Endothelial cell (in vitro differentiated cells): ENCODE measurements at regions not wholly inside any gene's neighbourhood (a gene's known extent, or its start where the extent isn't known, plus 50 kb on each side); places are given as distances from the start of the nearest gene placed in this dataset.

Experiments used
- DNase-seq: peaks from one replicate; pipeline ENCODE4 v3.0.0; 2021; ENCODE audit warnings: low spot score
- H3K27ac Mint-ChIP-seq: one replicate; pipeline ENCODE4 v1.8.0; 2021; ENCODE audit warnings: mixed read lengths, inconsistent platforms; ENCODE audit not compliant: unreplicated experiment
- H3K27me3 Mint-ChIP-seq: one replicate; pipeline ENCODE4 v1.8.0; 2021; ENCODE audit warnings: mild to moderate bottlenecking, moderate library complexity, mixed read lengths, inconsistent platforms; ENCODE audit not compliant: unreplicated experiment
- H3K36me3 Mint-ChIP-seq: one replicate; pipeline ENCODE4 v1.8.0; 2021; ENCODE audit warnings: mild to moderate bottlenecking, low read depth, mixed read lengths, inconsistent platforms; ENCODE audit not compliant: unreplicated experiment
- H3K4me1 Mint-ChIP-seq: one replicate; pipeline ENCODE4 v1.8.0; 2021; ENCODE audit warnings: mild to moderate bottlenecking, mixed read lengths, inconsistent platforms; ENCODE audit not compliant: unreplicated experiment
- H3K4me3 Mint-ChIP-seq: one replicate; pipeline ENCODE4 v1.8.0; 2021; ENCODE audit warnings: mild to moderate bottlenecking, mixed read lengths, inconsistent platforms; ENCODE audit not compliant: unreplicated experiment
- H3K9me3 Mint-ChIP-seq: one replicate; pipeline ENCODE4 v1.8.0; 2021; ENCODE audit warnings: mixed read lengths, inconsistent platforms; ENCODE audit not compliant: unreplicated experiment
- TF ChIP-seq, protein P1 (sequence below): fragments of 200-600 bp; sonication (generic); IDR thresholded peaks from one replicate; pipeline ENCODE4 v1.5.0; 2021; ENCODE audit warnings: antibody characterized with exemption; ENCODE audit not compliant: unreplicated experiment

GRCh38 chr5:79871364-79872120, 119.5 kb downstream of the MTX3 start:
- no peak for DNase-seq
- no peaks in the 10 kb centered on the region for H3K36me3 Mint-ChIP-seq
- no peaks in the 10 kb centered on the region for H3K9me3 Mint-ChIP-seq
- no peak overlapping the region for H3K4me3 Mint-ChIP-seq
- H3K27me3 Mint-ChIP-seq, result no peaks in the 10 kb centered on the region
- no peak overlapping the region for H3K27ac Mint-ChIP-seq
- H3K4me1 Mint-ChIP-seq, result peaks cover 4% of the 10 kb centered on the region
- TF ChIP-seq, protein P1, sequence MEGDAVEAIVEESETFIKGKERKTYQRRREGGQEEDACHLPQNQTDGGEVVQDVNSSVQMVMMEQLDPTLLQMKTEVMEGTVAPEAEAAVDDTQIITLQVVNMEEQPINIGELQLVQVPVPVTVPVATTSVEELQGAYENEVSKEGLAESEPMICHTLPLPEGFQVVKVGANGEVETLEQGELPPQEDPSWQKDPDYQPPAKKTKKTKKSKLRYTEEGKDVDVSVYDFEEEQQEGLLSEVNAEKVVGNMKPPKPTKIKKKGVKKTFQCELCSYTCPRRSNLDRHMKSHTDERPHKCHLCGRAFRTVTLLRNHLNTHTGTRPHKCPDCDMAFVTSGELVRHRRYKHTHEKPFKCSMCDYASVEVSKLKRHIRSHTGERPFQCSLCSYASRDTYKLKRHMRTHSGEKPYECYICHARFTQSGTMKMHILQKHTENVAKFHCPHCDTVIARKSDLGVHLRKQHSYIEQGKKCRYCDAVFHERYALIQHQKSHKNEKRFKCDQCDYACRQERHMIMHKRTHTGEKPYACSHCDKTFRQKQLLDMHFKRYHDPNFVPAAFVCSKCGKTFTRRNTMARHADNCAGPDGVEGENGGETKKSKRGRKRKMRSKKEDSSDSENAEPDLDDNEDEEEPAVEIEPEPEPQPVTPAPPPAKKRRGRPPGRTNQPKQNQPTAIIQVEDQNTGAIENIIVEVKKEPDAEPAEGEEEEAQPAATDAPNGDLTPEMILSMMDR, result no peak

DNA sequence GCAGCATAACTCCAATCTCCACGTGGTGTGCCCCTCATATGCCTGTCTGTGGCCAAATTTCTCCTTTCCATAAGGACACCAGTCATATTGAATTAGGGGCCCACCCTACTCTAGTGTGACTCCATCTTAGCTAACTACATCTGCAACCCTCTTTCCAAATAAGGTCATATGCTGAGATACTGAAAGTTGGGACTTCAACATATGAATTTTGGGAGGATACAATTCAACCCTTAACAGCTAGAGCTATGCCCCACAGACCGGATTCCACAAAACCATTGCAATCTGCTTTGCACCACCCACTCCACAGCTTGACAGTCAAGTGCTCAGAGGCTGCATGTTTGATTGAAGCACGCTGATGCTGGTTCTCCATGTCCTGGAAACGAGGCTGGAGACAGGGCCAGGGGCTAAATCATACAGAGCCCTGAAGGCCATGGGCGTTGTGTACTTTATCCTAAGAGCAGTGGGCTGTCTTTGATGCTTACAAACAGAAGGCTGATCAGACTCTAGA, 122.8 kb downstream of the MTX3 start:
- no peak overlapping the region for H3K27ac Mint-ChIP-seq
- no peaks in the 10 kb centered on the region for H3K4me1 Mint-ChIP-seq
- no peaks in the 10 kb centered on the region for H3K27me3 Mint-ChIP-seq
- no peaks in the 10 kb centered on the region for H3K36me3 Mint-ChIP-seq
- TF ChIP-seq, protein P1, result no peak
- H3K9me3 Mint-ChIP-seq, result no peaks in the 10 kb centered on the region
- no peak for DNase-seq
- H3K4me3 Mint-ChIP-seq, result no peak overlapping the region

DNA sequence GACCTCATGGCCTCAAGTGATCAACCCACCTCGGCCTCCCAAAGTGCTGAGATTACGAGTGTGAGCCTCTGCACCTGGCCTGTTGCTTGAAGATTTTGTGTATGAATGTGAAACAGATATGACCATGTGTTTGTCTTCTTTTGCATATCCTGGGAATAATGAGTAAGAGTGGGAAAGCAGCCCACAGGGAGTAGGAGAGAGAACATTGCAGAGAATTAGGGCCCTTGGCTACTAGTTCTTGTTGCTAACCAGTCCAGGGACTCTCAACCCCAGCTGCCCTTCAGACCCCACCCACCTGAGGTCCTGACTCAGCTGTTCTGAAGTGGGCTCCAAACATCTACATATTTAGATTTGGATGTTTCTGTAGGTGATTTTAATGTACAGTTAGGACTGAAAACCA, 125.5 kb downstream of the MTX3 start:
- TF ChIP-seq, protein P1, result no peak
- H3K27ac Mint-ChIP-seq, result no peak overlapping the region
- DNase-seq, result no peak
- no peaks in the 10 kb centered on the region for H3K9me3 Mint-ChIP-seq
- H3K36me3 Mint-ChIP-seq, result no peaks in the 10 kb centered on the region
- H3K4me1 Mint-ChIP-seq, result no peaks in the 10 kb centered on the region
- H3K4me3 Mint-ChIP-seq, result no peak overlapping the region
- no peaks in the 10 kb centered on the region for H3K27me3 Mint-ChIP-seq

DNA sequence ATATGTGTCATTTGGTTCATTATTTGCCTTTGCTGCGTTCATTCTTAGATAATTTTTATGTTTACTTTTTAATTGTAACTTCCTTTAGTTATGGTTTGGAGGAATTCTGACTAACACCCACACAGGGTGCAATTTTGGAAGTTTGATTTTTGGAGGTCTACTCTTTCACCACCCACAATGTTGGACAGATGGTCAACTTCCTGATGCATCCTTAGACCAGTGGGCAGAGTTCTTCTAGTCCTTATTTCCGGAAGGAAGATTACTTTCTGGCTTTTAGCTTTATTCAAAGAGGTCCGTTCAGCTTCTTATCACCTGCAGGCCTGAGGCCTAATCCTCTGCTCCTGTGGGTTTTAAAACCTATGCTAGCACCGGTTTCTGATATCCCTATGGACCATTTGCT, 126.7 kb downstream of the MTX3 start:
- Mint-ChIP-seq H3K36me3 (no peaks in the 10 kb centered on the region), H3K27me3 (no peaks in the 10 kb centered on the region), H3K4me3 (no peak overlapping the region), H3K4me1 (no peaks in the 10 kb centered on the region), H3K9me3 (no peaks in the 10 kb centered on the region), H3K27ac (no peak overlapping the region)
- no peak for DNase-seq
- TF ChIP-seq, protein P1, result no peak

DNA sequence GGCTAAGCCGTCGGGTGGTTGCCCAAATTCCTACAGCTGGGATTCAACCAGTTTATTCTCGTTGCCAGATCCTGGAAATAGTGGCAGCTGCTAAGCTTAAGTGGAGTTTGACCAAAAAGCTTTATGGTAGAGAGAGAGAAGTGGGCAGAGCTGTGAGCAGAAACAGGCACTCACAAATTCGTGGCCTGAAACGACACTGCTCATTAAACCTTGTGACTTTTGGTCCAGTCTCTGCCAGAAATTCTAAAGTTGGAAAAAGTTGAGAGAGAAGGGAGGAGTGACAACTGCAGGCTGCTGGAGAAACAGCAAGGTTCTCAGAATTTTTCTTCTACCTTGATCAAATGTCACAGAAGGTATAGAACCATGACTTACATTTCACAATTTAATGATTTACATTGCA, 131.5 kb downstream of the MTX3 start:
- Mint-ChIP-seq H3K4me1 (no peaks in the 10 kb centered on the region), H3K9me3 (no peaks in the 10 kb centered on the region), H3K27ac (no peak overlapping the region), H3K27me3 (no peaks in the 10 kb centered on the region), H3K36me3 (no peaks in the 10 kb centered on the region), H3K4me3 (no peak overlapping the region)
- no peak for DNase-seq
- TF ChIP-seq, protein P1, result no peak
